ENCODE measurements at regions not wholly inside any gene's neighbourhood (a gene's known extent, or its start where the extent isn't known, plus 50 kb on each side); places are given as distances from the start of the nearest gene placed in this dataset.

GRCh38 chr2:184057910-184058309, 540.4 kb upstream of the ZNF804A start:
- TF ChIP-seq MXI1 (IDR thresholded peaks at IDR 0.05; ENCODE audit: low read depth, low read length) (no peak), CTCF (IDR thresholded peaks at IDR 0.05) (no peak), RAD21 (IDR thresholded peaks at IDR 0.05; ENCODE audit: low read length) (no peak), FOSL2 (IDR thresholded peaks at IDR 0.05; ENCODE audit: borderline replicate concordance, low read depth) (no peak), EZH2phosphoT487 (IDR thresholded peaks at IDR 0.05; ENCODE audit: borderline replicate concordance, low read depth) (no peak)

All from SK-N-SH (cell line).